ENCODE measurements at regions not wholly inside any gene's neighbourhood (a gene's known extent, or its start where the extent isn't known, plus 50 kb on each side); places are given as distances from the start of the nearest gene placed in this dataset.
"Not testable (repeated sequence)": the region's sequence is repeated elsewhere in the genome, so short reads cannot be mapped to it uniquely, and the experiment has no call there.

DNA sequence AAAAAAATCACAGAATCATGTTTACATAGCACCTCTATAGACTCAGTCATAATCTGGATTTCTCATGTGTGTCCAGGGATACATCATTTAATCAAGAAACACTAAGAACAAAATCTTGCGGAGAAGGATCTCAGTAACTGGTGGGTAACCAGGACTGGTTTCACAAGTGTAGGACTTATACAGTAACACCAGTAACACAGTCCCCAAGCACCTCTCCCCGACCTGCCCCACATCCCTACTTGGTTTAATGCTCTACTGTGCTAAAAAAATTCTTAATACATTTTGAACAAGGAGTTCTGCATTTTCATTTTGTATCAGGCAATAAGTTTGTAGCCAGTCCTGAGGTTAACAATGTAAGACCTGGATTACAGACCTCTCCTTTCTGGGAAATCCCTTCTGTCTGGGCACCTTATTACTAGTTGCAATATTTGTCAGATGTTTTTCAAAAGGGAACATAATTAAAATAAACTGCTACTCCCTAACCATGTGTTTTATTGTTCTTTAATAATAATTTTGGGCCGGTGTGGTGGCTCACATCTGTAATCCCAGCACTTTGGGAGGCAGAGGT, 57.6 kb upstream of the BBX start:
- FAIRE-seq = no peak
- DNase-seq (ENCODE audit: insufficient read length, low spot score) = no peak
- TF ChIP-seq, protein P1, sequence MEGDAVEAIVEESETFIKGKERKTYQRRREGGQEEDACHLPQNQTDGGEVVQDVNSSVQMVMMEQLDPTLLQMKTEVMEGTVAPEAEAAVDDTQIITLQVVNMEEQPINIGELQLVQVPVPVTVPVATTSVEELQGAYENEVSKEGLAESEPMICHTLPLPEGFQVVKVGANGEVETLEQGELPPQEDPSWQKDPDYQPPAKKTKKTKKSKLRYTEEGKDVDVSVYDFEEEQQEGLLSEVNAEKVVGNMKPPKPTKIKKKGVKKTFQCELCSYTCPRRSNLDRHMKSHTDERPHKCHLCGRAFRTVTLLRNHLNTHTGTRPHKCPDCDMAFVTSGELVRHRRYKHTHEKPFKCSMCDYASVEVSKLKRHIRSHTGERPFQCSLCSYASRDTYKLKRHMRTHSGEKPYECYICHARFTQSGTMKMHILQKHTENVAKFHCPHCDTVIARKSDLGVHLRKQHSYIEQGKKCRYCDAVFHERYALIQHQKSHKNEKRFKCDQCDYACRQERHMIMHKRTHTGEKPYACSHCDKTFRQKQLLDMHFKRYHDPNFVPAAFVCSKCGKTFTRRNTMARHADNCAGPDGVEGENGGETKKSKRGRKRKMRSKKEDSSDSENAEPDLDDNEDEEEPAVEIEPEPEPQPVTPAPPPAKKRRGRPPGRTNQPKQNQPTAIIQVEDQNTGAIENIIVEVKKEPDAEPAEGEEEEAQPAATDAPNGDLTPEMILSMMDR (IDR thresholded peaks at IDR 0.05; ENCODE audit: insufficient read depth, missing control alignments) = no peak

DNA sequence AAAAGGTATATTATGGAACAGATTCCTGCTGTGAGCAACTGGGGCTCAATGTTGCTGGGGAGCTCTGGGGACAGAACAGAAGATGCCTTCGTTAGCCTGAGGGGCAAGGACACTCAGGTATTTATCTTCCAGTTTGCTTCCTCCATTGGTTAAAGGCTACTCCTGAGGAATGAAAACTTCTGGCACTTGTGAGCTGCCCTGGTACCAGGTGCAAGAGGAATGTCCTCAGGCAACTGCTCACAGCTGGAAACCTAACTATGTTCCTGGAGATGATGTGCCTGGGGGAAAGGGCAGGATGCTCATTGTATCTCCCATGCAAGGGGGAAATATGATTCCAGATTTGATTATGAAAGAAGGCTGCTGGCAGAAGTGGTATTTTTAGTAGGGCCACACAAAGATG, 54.0 kb upstream of the BBX start:
- FAIRE-seq (no peak), DNase-seq (ENCODE audit: insufficient read length, low spot score) (no peak)
- TF ChIP-seq, protein P1 (IDR thresholded peaks at IDR 0.05; ENCODE audit: insufficient read depth, missing control alignments) = no peak

DNA sequence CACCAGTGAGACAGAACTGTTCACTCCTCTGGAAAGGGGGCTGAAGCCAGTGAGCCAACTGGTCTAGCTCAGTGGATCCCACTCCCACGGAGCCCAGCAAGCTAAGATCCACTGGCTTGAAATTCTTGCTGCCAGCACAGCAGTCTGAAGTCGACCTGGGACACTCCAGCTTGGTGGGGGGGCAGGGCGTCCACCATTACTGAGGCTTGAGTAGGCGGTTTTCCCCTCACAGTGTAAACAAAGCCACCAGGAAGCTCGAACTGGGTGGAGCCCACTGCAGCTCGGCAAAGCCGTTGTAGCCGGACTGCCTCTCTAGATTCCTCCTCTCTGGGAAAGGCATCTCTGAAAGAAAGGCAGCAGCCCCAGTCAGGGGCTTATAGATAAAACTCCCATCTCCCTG, 52.3 kb upstream of the BBX start:
- not testable (repeated sequence) for FAIRE-seq; DNase-seq (ENCODE audit: insufficient read length, low spot score)
